AML-193 (cell line): ENCODE measurements at regions not wholly inside any gene's neighbourhood (a gene's known extent, or its start where the extent isn't known, plus 50 kb on each side); places are given as distances from the start of the nearest gene placed in this dataset.

ENCODE experiments used
- DNase-seq, 2 experiments: peaks; one replicate each; lab custom pipeline; 2025; lab: John Stamatoyannopoulos, UW

DNA sequence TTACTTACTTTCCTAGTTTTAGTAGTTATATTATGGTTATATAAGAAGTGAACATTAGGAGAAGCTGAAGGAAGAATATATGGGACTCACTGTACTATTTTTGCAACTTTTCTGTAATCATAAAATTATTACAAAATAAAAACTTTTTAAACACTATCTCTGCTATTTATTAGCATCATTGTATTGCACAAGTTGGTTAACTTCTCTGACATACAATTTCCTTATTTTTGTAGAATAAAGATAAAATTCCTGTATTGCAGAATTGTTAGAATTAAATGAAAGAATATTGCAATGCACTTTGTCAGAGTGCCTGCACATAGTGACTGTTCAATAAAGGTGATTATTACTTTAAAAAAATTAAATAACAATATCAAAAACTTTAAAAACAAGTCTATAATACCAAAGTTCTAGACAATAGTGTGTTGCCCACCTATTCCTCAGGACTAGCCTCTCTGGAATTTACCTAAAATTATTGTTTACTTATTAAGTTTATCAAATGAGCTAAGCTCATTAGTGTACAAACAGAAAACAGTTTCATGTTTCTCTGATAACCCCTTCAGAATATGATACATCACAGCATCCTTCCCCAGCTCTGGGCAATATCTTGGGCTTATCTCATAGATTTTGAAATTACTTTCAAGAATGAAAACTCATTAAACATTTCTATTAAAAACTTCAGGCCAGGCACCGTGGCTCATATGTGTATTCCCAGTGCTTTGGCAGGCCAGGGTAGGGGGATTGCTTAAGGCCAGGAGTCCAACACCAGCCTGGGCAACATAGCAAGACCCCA lies 77.4 kb upstream of the TMPO start:
- no peak for DNase-seq

DNA sequence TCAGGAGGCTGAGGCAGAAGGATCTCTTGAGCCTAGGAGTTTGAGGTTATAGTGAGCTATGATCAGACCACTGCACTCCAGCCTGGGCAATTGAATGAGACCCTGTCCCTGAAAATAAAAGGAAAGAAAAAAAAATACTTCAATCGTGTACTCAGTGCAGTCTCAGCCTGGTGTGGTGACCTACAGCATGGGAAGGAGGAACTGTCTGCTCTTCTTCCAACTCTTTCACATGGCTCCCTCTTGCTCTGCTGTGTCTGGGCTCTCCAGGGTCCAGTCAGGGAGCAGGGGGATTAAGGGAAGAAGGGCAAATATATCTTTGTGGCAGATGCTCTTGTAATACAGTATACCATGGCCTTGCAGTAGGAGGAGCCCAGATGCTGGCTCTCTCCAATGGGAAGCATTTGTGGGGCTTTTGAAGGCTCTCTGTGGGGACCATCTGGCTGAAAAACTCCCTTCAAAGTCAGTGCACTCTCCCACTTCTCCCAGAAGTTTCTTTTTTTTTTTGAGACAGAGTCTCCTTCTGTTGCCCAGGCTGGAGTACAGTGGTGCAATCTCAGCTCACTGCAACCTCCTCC lies 76.6 kb upstream of the TMPO start:
- no peak for DNase-seq

DNA sequence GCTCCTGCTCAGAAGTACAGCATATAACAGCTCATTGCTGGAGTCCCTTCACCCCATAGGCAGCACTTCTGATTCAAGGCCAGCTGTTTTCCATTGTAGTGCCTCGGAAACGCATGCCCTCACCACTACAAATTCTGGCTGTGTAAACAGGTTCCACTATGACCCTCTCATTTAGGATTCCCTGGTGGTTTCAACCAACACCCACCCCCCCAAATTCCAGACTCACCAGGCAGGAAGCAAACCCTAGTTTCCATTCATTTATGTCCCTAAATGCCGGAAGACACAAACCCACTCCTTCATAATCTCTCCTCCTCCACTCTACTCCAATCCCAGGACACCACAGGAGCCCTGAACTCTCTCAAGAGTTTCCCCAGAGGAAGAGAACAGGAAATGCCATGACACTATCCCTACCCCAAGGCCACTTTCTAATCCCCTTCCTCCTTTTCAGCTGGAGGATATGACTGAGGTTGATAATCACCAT lies 75.9 kb upstream of the TMPO start:
- DNase-seq, result peak in 1 of 2 experiments; percentile 46

DNA sequence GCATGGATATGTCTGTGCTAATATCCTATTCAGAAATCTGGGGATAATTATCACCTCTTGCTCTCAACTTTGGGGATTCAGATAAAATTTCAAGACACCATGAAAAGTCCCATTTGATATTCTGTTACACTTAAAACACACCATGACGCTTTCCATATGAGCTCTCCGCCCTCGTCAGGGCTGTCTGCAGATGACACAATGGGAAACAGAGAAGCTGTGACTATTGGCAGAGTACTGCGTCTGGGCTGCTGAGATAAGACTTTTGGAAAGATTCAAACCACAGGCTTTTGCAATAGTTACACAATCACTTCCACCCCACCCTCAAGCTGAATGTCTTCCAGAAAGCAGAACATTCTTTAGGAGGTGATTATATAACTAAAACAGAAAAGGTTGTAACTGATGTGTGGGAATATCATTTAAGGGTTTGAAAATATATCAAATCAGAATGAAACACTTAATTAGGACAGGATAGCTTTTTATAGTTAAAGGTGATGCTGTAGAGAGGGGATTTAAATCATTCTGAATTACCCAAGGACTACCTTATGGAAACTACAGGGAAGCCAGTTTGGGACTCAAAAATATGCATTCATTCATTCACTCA lies 75.3 kb upstream of the TMPO start:
- DNase-seq, result peak; percentile 92 to 94

DNA sequence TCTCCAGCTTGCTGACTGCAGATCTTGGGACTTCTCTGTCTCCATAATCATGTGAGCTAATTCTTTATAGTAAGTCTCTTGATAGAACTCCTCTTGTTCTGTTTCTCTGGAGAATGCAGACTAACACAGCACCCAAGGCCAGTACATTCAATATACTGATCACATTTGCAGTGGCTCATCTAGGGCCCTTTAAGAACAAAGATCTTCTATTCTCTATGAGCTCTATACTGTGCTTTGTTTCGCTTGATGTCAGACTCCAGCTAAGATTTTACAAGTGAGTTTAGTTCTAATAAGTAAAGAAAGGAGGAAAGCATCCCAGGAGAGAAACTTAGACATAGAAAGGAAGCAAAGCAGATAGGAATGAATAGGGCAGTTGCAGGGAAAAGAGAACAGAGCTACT lies 69.3 kb upstream of the TMPO start:
- DNase-seq, result no peak

DNA sequence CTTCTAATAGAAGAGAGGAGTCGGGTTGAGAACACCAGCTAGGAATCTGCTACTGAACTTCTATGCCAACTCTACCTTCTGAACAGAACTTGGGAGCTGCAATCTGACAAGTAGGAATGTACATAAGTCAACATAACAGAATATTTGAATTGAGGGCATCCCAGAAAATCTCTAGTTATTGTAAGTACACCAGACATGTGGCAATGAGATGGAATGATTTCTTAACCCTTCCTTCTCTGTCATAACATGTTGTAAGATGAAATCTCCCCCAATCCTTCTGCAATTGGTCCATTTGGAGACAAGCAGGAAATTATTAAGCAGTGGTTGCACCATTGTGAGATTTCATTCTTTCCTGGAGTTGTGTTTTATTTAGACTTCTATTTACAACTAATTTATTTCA lies 68.7 kb upstream of the TMPO start:
- DNase-seq, result peak in 1 of 2 experiments; percentile 13

DNA sequence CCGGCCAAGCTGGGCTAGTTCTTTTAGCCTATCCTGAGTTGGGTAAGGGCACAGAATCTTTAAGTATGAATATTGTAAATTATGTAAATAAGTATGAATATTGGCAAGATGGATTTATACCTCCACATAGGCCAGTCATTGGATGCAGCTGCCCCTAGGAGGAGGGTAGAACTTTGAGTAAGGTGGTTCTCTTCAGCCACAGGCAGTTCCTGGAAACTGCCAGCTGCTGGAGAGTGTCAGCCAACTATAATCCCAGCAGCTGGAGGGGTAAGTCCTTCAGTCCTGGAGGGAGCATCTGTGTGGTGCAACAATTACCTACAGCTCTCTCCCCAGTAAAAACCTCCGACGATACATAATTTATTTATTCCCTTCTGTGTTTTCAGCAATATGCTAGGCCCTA lies 65.8 kb upstream of the TMPO start:
- DNase-seq, result no peak

DNA sequence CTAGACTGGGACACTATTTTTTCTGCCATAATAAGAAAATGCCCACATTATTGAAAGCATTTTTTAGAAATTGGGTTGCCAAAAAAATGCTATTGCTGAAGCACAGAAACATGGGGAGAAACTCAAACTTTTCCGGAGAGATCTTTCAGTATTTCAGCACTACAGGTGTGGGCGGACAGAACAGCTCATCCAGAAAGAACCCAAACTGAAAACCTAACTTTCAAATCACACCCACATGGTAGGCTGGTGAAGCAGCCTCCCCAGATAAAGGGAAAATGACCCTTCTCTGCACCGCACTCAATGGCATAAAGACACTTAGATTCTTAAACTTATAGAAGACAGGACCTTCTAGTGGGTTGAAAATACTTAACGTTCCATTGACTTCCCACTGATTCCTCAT lies 62.3 kb upstream of the TMPO start:
- no peak for DNase-seq

DNA sequence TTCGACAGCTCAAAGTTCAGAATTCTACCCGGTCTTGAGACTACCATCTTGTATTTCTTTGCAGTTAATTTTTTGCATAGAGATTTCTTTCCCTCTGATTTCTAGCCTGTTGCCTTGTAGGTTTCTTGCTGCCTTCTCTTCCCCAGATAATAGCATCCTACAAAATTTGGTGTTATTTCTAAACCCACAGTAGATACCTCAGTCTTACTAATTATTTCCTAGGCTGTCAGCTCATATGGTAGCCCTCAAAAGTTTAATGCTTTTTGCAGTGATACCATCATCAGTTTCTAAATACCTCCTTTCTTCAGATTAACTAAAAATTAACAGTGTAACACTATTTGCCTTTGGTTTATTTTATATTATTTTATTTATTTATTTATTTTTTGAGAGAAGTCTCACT lies 61.9 kb upstream of the TMPO start:
- DNase-seq, result no peak

DNA sequence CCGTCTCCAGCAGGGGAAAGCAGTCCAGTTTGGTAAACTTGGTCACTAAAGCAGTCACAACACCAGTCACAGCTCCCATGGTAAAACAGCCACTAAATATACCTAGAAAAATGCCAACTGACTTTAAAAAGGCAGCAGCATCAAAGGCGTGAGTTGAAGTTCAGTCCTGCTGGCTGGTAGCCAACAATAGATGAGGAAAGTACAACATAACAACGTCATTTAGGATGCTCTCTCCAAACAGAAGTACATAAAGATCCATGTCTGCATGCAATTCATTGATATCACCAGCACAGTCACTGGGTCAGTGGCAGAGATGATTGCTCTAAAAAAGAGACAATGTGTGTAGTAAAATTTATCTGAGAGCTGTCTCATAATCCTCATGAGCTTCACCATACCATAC lies 59.3 kb upstream of the TMPO start:
- DNase-seq, result no peak

DNA sequence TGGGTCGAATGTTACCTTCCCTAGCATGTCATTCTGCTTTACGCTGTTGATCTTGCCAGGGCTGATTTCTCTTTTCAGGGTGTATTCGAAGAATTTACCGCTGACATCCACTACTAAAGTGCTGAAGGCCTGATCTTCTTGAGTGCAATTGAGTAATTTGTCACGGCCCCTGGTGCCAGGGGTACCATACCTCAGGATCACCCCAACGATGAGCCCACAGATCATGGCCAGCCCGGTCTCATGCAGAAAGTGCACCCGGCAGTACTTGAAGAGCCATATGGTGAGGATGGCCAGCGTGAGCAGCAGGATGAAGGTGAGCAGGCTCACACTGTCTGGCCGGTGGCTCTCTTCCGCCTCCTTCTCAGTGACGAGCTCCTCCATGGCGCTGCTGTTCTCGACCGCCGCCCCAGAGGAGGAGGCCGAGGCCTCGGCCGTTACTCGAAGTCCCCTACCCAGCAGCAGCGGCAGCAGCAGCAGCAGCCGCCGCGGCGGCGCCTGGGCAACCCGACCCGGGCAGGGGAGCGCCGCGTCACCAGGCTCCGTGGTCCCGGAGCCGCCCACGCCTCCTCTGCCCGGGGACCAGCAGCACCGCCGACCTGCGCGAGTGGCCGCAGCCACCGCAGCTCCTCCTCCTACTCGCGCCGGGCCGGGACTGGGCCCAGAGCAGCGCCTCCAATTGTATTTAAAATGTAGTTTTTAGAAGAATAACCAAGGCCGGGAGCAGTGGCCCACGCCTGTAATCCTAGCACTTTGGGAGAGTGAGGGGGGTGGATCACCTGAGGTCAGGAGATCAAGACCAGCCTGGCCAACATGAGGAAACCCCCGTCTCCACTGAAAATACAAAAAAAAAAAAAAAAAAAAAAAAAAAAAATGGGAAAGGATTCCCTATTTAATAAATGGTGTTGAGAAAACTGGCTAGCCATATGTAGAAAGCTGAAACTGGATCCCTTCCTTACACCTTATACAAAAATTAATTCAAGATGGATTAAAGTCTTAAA lies 58.5 kb upstream of the TMPO start:
- DNase-seq, result no peak

DNA sequence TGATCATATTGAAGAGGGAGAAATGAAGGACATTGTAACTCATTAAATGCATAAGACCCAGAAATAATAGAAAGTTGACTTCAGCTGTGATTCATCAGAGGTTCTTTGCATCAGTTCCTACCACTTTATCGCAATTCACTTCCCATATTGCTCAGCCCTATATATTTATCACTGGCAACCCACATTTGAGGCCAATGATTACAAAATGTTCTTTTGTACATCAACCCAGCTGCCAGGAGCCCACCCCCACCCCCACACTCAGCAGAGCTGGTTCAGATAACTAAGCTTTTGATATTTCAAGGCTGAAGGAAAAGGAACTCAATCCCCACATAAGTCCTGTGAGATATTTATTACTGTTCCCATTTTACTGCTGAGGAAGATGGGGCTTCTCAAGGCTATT lies 51.2 kb upstream of the TMPO start:
- peak; percentile 54 to 63 for DNase-seq

DNA sequence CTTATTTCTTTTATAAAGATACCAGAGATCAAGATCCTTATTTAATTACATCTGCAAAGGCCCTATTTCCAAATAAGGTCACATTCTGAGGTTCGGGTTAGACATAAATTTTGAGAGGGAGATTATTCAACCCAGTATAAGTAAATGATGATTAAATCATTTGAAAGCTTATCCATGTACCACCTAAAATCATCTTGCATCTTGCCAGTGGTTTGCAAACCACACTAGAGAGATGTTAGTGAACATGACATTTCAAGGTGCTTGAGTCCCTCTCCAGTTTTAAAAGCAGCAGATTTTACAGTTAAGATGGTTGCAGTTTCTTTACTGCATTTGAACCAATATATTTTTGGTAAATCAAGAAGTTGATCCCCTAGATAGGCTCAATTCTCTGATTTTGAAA lies 49.9 kb upstream of the TMPO start:
- no peak for DNase-seq
